ENCODE measurements at regions not wholly inside any gene's neighbourhood (a gene's known extent, or its start where the extent isn't known, plus 50 kb on each side); places are given as distances from the start of the nearest gene placed in this dataset.
"Not testable (repeated sequence)": the region's sequence is repeated elsewhere in the genome, so short reads cannot be mapped to it uniquely, and the experiment has no call there.

DNA sequence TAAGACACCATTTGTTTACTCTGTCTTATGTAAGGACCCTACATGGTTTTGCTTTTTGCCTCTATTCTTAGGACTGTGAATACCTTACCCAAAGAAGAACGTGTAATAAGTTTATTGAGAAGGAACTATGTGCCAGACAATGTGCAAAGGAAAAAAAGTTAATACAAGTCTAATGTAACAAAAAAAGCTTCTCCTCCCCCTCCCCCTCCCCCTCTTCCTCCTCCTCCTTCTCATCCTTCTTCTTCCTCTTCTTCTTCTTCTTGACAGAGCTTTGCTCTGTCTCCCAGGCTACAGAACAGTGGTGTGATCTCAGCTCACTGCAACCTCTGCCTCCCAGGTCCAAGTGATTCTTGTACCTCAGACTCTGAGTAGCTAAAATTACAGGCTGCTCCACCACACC, 50.9 kb upstream of the MITF start:
- no peak for DNase-seq (ENCODE audit: low read depth, low spot score)

DNA sequence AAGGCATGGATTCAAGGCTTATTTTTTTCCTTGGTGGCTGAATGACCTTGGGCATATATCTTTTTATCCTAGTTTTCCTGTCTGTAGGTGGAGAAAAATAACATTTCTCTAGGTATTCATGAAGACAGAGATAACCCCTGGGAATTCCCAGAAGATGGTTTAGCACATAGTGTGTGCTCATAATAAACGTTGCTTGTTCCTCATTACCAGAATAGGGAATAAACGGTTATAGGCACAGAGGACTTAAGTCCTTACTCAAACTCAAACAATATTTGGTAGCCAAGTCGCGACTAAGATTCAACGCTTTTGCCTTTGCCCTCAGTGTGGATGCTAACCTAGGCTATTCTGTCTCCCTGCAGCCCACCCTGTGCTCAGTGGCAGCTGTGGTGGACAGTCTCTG, 51.6 kb upstream of the MITF start:
- no peak for DNase-seq (ENCODE audit: low read depth, low spot score)

DNA sequence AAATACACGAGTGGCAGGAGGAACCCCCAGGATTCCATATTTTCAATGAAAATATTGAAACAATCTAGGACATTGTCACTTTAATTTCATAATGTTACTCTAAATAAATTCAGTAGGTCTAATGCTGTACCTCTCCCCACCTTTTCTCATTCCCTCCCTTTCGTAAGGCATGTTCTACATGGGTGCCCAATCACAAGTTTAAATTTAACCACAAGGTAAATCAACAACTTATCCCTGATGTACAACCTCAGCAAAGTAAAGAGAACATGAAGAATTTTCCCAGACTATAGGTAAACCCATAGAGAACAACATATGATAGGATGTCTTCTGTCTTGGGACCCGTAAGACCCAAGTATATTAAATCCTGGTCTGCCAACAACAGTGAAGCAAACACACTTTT, 53.2 kb upstream of the MITF start:
- no peak for DNase-seq (ENCODE audit: low read depth, low spot score)

DNA sequence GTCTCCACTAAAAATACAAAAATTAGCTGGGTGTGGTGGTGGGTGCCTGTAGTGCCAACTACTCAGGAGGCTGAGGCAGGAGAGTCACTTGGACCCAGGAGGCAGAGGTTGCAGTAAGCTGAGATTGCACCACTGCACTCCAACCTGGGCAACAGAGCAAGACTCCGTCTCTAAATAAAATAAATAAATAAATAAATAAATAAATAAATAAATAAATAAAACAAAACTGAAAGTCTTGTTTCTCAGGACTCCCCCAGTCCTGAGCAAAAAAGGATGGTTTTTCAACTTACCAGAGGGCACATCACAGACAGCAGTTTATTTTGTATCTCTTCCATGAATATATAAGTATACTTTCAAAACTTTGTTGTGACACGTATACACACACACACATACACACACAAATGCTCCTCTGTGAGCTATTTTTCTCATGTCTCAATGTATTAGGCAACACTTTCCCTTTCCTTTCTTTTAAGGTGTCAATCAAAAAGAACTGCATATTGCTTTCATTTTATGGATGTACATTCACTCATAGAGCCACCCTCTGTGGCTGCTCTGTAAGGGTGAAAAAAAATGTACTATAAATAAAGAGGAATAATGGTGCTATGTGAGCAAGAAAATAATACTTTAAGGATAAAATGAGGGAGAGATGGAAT, 54.8 kb upstream of the MITF start:
- DNase-seq (ENCODE audit: low read depth, low spot score) = no peak

DNA sequence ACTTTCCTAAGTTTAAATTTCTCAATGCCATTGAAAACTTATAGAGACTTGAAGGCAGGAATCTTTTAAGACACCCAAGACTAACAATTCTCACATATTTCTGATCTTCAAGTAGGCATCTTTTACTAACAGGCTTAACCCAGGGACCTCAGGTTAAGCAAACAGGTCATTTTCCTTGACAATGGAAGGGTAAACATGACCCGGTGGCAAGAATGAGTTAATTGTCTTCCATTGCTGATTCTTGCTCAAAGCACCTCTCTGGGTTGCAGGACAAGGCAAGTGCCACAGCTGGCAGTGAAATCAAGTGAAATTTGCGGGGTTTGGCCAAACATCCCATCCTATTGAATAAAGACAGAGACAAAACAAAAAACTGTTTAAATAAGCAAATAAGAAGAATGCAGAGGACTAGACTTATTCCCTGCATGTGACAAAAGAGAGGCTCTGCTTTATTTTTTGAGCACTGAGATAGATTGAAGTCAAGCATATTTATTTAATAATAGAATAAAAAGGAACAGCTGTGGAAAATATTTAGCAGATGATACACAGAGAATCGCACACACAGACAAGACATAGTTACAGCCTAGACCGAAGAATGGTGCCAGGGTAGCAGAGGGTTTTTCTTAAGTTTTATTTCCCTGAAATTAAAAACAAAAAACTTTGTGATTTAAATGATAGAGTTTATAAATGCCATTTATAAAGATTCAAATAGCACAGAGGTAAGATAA, 56.0 kb upstream of the MITF start:
- no peak for DNase-seq (ENCODE audit: low read depth, low spot score)

DNA sequence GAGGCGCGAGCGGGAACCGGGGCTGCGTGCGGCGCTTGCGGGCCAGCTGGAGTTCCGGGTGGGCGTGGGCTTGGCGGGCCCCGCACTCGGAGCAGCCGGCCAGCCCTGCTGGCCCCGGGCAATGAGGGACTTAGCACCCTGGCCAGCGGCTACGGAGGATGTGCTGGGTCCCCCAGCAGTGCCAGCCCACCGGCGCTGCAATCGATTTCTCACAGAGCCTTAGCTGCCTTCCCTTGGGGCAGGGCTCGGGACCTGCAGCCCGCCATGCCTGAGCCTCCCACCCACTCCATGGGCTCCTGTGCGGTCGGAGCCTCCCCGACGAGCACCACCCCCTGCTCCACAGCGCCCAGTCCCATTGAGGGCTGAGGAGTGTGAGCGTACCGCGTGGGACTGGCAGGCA, 61.8 kb upstream of the MITF start:
- DNase-seq (ENCODE audit: low read depth, low spot score) = not testable (repeated sequence)

DNA sequence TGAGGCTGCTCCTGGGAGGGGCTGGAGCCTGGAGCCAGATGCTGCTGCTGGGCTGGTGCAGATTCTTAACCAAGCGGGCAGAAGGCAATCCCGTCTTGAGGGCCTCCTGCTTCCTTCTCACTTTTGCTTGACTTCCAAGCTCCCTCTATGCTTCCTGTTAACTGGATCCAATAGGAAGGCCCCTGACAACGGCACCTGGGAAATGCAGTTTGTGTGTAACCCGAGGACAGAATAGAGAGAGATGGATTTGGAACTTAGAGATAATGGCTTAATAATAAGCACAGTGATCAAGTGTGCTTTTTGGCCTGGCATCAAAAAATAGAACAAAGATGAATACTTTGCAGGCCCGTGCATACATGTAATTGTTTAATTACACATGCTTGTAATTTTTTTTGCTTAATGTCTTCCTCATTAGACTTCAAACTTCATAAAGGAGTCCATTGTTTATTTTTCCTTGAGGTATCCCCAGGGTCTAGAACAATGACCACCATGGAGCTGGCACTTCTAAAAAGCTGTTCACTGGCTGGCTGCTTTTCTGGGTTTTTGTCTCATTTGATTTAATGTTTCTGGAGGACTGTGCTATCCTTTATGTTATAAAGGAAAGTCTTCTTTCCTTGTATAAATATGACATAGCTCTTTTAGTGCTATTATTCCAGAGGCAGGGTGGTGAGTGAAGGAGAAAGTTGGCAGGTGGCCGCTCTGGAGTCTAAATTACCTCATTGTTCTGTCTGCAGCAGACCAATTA, 63.3 kb upstream of the MITF start:
- no peak for DNase-seq (ENCODE audit: low read depth, low spot score)

DNA sequence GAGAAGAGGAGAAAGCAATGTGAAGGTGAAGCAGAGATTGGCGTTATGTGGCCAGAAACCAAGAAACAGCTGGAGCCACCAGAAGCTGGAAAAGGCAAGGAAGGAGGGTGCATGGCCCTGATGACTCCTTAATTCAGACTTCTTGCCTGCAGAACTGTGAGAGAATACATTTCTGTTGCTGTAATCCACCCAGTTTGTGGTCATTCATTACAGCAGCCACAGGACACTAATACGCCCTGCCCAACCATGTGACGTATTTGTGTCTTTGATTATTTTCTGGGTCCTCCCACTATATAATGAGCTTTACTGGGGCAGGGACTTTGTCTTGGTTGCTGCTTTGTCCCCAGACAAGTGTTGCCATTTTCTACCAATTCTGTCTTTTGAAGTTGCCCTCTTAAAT, 64.5 kb upstream of the MITF start:
- no peak for DNase-seq (ENCODE audit: low read depth, low spot score)

DNA sequence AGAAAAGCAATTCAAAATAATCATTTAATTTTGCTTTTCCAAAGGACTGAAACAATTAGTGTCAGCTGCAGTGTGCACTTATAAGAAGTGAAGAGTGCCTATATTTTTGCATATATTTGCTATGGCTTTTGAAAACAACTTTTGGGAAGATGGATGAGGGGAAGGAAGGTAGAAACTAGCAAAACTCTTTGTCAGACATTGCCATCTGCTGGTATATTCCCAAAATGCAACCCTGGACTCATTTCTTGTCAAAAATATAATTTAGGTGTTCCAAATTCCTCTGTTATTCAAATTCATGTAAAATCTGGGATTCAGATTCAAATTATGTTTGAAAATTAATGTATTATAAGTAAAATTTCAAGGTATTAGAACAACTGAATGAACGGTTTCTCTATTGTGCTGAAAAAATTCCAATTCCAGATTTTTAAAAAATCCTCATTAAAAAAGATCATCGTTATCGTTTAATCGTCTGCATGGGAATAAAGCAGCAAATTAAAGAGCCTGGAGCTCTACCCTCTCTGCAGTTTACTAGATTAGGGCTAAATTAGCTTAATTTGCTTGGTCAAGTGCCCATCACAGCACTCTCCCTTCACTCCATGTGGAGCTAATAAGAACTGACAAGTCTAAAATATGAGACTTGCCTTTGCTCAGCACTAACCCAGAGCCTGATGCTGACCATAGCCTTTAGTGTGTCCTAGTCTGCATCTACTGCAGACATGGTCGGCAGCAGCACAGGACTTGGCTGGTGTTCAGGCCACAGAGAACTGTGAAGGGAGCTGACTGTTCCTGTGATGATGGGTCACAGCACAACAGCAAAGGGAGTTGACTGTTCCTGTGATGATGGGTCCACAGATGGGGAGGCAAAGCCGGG, 67.9 kb upstream of the MITF start:
- DNase-seq (ENCODE audit: low read depth, low spot score) = peak; percentile 56

DNA sequence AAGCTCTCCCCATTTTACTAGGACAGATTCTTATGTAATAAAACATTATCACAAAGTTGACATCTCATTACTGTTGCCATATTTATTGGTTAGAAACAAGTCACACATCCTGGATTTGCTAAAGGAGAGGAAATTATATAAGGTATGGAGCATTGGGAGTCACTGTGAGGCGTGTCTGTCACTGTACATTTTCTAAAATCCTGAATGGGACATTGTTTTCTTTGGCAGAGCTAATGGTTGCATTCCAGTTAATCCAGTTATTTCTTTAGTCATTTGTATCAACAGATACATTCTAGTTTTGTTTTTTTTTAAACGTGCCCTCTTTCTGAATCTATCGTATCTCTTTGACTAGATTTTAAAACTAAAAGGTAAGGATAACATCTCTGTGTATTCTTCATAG, 70.2 kb upstream of the MITF start:
- peak; percentile 12 for DNase-seq (ENCODE audit: low read depth, low spot score)

DNA sequence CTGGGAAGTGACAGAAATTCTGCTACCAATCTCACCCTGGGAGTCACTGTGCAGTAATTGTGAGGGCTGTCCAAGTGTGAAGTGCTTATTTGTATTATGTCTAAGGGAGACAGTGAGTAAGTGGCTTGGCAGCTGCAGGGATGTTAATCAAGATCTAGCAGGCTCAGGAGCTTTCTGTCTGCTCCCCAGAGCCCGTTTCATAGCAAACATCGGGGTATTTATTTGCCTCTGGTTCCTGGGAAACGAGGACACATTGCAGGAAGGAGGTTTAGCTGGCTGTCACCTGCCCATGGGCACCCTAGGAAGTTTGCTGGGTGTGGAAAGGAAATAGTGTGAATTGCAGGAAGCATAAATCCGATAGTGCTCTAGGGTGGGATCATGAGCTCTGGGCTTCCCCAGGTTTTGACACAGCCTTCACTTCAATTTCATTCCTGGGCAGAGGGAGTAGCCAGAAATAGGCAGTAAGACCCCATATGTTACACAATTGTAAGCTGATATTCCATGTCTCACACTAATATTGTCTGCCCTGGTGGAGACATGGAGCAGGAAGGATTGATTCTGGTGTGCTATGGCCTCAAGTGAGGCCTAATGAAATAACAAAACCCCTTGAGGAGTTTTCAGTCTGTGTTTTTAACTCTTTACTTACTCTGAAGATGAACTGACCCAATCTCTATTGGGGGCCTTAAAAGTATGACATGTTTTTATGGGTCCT, 74.1 kb upstream of the MITF start:
- peak; percentile 79 for DNase-seq (ENCODE audit: low read depth, low spot score)

DNA sequence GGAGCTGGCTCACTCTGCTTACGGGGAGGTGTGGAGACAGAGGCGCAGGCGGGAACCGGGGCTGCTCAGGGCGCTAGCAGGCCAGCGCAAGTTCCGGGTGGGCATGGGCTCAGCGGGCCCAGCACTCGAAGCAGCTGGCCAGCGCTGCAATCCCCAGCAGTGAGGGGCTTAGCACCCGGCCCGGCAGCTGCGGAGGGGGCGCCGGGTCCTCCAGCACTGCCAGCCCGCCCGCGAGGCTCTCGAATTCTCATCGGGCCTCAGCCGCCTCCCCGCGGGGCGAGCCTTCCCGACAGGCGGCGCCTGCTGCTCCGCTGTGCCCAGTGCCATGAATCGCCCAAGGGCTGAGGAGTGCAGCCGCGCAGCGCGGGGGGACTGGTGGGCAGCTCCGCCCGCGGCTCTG, 78.6 kb upstream of the MITF start:
- no peak for DNase-seq (ENCODE audit: low read depth, low spot score)

DNA sequence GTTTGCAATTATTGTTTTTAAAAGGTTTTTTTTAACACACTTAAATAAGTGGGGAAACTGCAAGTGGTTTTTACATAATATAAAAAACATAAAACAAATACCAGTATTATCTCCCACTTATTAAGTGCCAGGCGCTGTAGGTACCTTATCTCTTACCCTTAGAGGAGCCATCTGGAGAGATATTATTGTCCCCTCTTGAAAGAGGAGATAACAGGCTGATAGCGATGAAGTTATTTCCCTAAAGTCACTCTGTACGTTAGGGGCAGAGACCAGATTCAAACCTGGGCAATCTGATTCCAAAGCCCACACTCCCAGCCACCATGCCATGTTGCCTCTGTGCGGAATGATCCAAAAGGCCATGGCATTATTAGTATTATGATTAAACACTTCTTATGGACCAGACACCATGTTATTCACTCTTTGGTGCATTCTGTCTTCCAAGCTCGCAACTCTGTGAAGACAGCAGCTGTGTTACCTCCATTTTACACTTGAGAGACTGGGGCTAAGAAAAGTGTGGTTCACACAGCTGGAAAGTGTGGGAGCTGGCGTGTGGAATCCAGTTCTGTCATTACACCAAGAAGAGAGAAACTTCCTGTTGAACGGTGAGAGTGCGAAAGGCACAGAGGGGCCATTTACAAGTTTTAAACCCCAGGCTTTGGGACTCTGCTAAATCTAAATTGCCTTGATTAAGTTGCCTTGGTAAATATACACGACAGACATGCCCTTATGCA, 79.9 kb upstream of the MITF start:
- no peak for DNase-seq (ENCODE audit: low read depth, low spot score)

DNA sequence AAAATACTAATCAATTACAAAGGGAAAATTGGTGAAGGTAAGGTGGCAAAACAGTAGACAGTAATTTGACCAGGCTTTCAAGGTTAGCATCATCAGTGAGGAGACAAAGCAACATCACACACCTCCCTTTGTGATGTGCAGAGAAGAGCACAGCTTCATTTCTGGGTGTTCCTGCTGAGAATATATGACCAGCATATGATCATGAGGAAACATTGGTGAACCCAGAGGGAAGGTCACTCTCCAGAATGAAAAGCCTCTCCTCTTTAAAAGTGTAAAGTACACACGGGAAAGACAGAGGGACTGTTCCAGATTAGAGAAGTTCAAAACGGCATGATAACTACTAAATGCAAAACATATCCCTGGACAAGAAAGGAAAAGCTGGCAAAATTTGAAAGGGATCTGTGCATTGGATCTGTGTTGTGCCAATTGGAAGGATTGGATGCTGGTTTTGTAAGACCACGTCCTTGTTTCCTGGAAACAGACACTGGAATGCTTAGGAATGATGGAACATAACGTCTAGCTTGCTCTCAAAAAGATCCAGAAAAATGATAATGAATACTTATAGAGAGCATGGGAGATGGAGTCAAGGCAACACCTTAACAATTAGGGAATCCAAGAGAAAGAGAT, 80.6 kb upstream of the MITF start:
- DNase-seq (ENCODE audit: low read depth, low spot score) = no peak

DNA sequence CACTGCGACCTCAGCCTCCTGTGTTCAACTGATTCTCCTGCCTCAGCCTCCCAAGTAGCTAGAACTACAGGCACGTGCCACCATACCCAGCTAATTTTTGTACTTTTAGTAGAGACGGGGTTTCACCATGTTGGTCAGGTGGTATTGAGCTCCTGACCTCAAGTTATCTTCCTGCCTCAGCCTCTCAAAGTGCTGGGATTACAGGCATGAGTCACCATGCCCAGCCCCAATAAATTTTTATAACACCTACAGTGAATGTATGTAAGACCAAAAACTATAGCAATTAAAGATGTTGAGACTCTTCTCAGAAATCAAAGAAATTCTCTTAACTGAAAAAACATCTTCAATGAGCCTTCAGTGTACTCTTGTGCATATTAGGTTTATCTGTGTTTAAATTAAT, 82.2 kb upstream of the MITF start:
- not testable (repeated sequence) for DNase-seq (ENCODE audit: low read depth, low spot score)

DNA sequence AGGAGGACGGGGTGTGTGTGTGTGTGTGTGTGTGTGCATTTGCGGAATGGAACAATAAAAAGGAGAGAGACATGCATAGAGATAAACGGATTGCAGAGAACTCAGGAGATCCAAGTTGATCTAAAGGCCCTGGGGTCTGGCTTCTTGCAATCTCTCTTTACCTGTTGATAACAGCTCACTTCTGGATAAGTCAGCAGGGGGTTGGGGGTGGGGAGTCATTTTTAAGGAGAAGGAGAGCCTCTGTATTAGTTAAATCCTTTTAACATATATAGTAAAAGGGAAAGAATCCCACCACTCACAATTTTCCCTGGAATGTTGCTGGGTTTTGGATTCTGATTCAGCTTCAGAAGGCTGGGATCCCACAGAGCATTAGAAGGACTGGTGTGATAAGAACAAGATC, 87.5 kb upstream of the MITF start:
- DNase-seq (ENCODE audit: low read depth, low spot score) = no peak

DNA sequence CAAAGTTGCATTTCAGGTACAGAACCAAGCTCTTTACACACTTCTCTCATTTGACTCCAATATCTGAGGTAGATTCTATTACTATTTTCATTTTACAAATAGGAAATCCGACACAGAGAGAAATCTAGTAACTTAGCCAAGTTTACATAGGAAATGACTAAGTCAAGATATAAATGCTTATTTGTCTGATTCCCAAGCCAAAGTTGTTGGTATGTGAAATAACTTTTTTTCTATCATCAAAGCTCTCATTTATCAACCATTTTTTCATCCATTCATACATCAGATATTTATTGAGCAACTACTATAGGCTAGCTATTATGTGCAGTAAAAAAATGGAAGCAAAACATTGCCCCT, 89.2 kb upstream of the MITF start:
- no peak for DNase-seq (ENCODE audit: low read depth, low spot score)

DNA sequence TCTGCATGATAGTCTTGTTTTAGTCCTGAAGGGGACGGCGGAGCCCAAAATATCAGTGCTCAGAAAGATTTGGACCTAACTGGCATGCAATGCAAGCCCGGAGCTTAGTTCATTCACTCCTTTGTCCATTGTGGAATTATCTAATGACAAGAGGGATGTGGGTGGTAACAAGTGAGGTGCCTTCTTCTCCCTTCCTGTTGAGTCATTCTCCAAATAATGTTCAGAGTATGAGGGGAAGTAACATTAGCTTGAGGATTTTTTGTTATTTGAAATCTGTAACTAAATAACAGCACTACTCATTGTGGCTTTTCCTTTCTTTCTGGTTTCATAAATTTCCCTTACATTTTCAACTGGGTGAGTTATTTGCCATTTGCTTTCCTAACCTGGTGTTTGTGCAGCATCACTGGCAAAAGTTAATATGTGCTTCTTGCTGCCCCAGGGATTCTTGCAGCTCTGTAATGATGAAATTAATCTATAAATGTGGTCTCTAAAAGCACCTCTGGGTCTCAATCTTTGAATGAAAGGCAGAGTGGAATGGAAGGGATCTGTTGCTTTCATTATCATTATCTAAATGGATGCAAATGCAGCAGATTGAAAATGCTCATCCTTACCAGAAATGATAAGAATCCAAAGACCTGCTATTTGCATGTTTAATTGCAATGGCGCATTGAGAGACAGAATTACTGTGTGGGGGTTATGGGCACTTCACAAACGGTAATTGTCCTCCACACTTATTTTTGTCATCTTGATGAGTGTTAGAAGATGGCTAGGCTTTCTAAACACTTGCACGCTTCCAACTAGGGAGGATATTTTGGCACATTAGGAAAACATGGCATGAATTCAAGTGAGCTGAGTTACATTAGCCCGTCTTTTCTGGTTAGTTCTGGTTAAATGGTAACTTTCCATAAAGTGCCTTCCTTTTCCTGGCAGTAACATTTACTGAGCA, 89.9 kb upstream of the MITF start:
- DNase-seq (ENCODE audit: low read depth, low spot score) = peak; percentile 9

DNA sequence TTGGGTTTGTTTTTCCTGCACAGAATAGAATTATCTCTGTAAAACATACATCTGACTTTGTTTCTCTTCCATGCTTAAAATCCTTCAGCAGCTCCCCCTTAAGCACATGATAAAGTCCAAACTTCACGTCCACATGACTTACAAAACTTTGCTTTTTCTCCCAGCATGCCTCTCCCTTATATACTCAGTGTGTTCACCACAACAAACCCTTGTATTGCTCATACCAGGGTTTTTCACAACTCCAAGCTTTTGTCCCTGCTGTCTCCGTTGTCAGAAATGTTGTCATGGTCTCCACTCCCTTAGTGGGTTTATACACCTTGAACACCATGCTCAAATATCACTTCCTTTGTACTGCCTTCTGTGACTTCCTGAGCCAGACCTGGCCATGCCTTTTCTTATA, 91.1 kb upstream of the MITF start:
- no peak for DNase-seq (ENCODE audit: low read depth, low spot score)
